A673 (cell line): ENCODE measurements at regions not wholly inside any gene's neighbourhood (a gene's known extent, or its start where the extent isn't known, plus 50 kb on each side); places are given as distances from the start of the nearest gene placed in this dataset.

Experiments
- BruUV-seq: library from RNA; stranded (reverse); fragments of 400-500 nt; replicated peaks from 2 replicates; lab custom pipeline; 2021; lab: Mats Ljungman, UMichigan
- CTCF ChIA-PET: fragments of 300-600 bp; sonication (Branson Sonifier 250); formaldehyde crosslinking; loops from one replicate; lab custom pipeline; 2022; ENCODE audit warnings: antibody characterized with exemption; lab: Charles Lee
- POLR2A ChIA-PET: fragments of 300-600 bp; sonication (Branson Sonifier 250); formaldehyde crosslinking; loops from one replicate; lab custom pipeline; 2022; ENCODE audit warnings: antibody characterized with exemption; ENCODE audit not compliant: low non-redundant PET; lab: Charles Lee
- DNase-seq: peaks from one replicate; pipeline ENCODE4 v3.0.0-alpha.2; 2015; ENCODE audit warnings: low spot score
- H3K27ac ChIP-seq: fragments of 200-600 bp; sonication (generic); 2 replicates; pipeline ENCODE4 v1.5.1; 2016; ENCODE audit warnings: mixed run types, low read depth, mild to moderate bottlenecking, mixed read lengths, antibody characterized with exemption, low read length; ENCODE audit not compliant: poor library complexity, severe bottlenecking
- H3K27me3 ChIP-seq: fragments of 200-600 bp; sonication (generic); replicated peaks from 2 replicates; pipeline ENCODE4 v1.6.1; 2017; ENCODE audit warnings: mixed run types, low read depth, mild to moderate bottlenecking, mixed read lengths, antibody characterized with exemption, low read length; ENCODE audit not compliant: insufficient read depth, poor library complexity
- H3K36me3 ChIP-seq: fragments of 200-600 bp; sonication (generic); 2 replicates; pipeline ENCODE4 v1.6.1; 2016; ENCODE audit warnings: mixed run types, mild to moderate bottlenecking, mixed read lengths, antibody characterized with exemption, low read length; ENCODE audit not compliant: insufficient read depth, poor library complexity, severe bottlenecking
- H3K4me1 ChIP-seq: fragments of 200-600 bp; sonication (generic); 2 replicates; pipeline ENCODE4 v1.6.1; 2017; ENCODE audit warnings: mixed run types, mild to moderate bottlenecking, mixed read lengths, antibody characterized with exemption, low read length; ENCODE audit not compliant: insufficient read depth, poor library complexity, severe bottlenecking
- H3K4me3 ChIP-seq: fragments of 200-600 bp; sonication (generic); 2 replicates; pipeline ENCODE4 v1.5.1; 2016; ENCODE audit warnings: low read depth, mixed run types, mild to moderate bottlenecking, mixed read lengths, low read length; ENCODE audit not compliant: poor library complexity, severe bottlenecking
- H3K9me3 ChIP-seq: fragments of 200-600 bp; sonication (generic); 2 replicates; pipeline ENCODE4 v1.6.1; 2016; ENCODE audit warnings: mixed run types, low read depth, mild to moderate bottlenecking, mixed read lengths, antibody characterized with exemption, low read length; ENCODE audit not compliant: poor library complexity, severe bottlenecking
- CTCF ChIP-seq: fragments of 300-800, 200-600 bp; sonication (generic); conservative IDR thresholded peaks from 2 replicates; pipeline ENCODE4 v1.5.1; 2017; ENCODE audit warnings: low read depth, mild to moderate bottlenecking, antibody characterized with exemption, low read length, moderate library complexity, mixed read lengths
- EZH2 ChIP-seq: fragments of 200-600 bp; sonication (generic); IDR thresholded peaks from 2 replicates; pipeline ENCODE4 v1.6.1; 2017; ENCODE audit warnings: borderline replicate concordance, low read depth, mild to moderate bottlenecking, mixed read lengths, antibody characterized with exemption, low read length; ENCODE audit not compliant: poor library complexity, severe bottlenecking
- intact Hi-C: fragments of 100-400 bp; cut with micrococcal nuclease; formaldehyde crosslinking; loops from one replicate; pipeline ENCODE4 v1.10.0; 2022; ENCODE audit not compliant: unreplicated experiment

- Histone ChIP-seq H3K9me3 (peaks cover 6% of the 10 kb centered on the region), H3K4me1 (no peaks in the 10 kb centered on the region), H3K27me3 (no peaks in the 10 kb centered on the region), H3K4me3 (no peak overlapping the region), H3K27ac (no peak overlapping the region), H3K36me3 (no peaks in the 10 kb centered on the region)
- no peak for TF ChIP-seq EZH2
- no peak for TF ChIP-seq CTCF
- ChIA-PET POLR2A (no interaction called here), CTCF (no interaction called here)
- no peak for DNase-seq
- BruUV-seq, result no TSS peak
- intact Hi-C loops, result no loop called here
Observed at GRCh38 chr9:88691091-88691490, 156.1 kb downstream of the NXNL2 start.

GRCh38 chr9:88691811-88692210 is 156.8 kb downstream of the NXNL2 start:
- H3K4me1 ChIP-seq, result no peaks in the 10 kb centered on the region
- intact Hi-C loops, result no loop called here
- peaks cover 6% of the 10 kb centered on the region for H3K9me3 ChIP-seq
- ChIA-PET CTCF (no interaction called here), POLR2A (no interaction called here)
- no peak for TF ChIP-seq CTCF
- no peak for TF ChIP-seq EZH2
- DNase-seq, result no peak
- no peak overlapping the region for H3K27ac ChIP-seq
- H3K4me3 ChIP-seq, result no peak overlapping the region
- no peaks in the 10 kb centered on the region for H3K36me3 ChIP-seq
- no TSS peak for BruUV-seq
- no peaks in the 10 kb centered on the region for H3K27me3 ChIP-seq

- BruUV-seq, result no TSS peak
- no peak for DNase-seq
- H3K4me3 ChIP-seq, result no peak overlapping the region
- H3K27ac ChIP-seq, result no peak overlapping the region
- H3K9me3 ChIP-seq, result peaks cover 6% of the 10 kb centered on the region
- POLR2A ChIA-PET, result no interaction called here
- intact Hi-C loops, result no loop called here
- no peaks in the 10 kb centered on the region for H3K36me3 ChIP-seq
- H3K4me1 ChIP-seq, result no peaks in the 10 kb centered on the region
- TF ChIP-seq EZH2, result no peak
- no peak for TF ChIP-seq CTCF
- no peaks in the 10 kb centered on the region for H3K27me3 ChIP-seq
- CTCF ChIA-PET, result no interaction called here
Observed at GRCh38 chr9:88692827-88693226, 157.8 kb downstream of the NXNL2 start.
